GM11168 (cell line): ENCODE measurements at regions not wholly inside any gene's neighbourhood (a gene's known extent, or its start where the extent isn't known, plus 50 kb on each side); places are given as distances from the start of the nearest gene placed in this dataset.
"Not testable (repeated sequence)": the region's sequence is repeated elsewhere in the genome, so short reads cannot be mapped to it uniquely, and the experiment has no call there.

Experiments
- in situ Hi-C: fragments of 300-500 bp; cut with MboI; formaldehyde crosslinking; loops from one replicate; pipeline ENCODE4 v1.12.0; 2022; ENCODE audit warnings: low sequenced_read_pairs; ENCODE audit not compliant: unreplicated experiment

DNA sequence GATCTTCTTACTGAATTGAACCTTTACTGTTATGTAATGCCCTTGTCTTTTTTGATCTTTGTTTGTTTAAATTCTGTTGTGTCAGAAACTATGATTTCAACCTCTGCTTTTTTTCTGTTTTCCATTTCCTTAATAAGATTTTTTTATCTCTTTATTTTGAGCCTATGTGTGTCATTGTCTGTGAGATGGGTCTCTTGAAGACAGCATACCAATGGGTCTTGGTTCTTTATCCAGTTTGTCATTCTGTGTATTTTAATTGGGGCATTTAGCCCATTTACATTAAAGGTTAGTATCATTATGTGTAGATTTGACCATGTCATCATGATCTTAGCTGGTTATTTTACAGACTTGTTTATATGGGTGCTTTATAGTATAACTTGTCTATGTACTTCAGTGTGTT, 1803.3 kb downstream of the SLITRK5 start:
- in situ Hi-C loops, result no loop called here

DNA sequence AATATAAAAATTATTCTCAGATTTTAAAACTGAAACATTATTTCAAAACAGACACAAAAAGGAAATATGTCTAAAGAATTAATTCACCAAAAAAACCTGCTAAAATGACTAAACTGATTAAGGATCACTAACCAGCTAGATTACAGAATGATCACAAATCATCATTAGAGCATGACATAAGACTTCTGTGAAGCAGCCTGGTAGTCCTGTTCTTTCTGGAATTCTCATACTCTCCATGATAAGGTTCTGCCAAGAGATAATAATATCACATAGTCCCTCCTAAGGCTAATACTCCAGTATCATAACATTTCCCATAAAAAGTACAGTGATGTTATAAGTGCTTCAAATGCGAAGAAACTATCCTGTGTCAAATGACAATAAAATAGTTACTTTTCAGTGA, 1814.9 kb downstream of the SLITRK5 start:
- in situ Hi-C loops, result no loop called here

DNA sequence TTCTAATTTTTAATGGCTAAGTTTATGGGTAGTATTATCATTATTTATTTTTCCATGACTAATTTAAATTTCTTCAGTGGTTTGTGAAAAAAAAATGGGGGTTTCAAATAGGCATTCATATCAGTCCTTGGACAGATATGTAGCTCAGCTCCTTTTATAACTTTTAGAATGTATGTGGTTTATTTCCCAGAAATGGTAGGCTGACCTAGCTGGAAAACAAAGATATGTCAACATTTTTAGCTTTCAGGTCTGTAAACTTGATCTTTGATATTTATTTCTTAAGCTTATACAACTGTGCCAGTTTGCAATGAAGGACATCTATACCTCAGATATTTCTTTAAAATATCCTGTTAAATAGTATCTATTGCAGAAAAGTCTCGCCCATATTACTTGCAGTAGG, 1815.5 kb downstream of the SLITRK5 start:
- in situ Hi-C loops, result no loop called here

DNA sequence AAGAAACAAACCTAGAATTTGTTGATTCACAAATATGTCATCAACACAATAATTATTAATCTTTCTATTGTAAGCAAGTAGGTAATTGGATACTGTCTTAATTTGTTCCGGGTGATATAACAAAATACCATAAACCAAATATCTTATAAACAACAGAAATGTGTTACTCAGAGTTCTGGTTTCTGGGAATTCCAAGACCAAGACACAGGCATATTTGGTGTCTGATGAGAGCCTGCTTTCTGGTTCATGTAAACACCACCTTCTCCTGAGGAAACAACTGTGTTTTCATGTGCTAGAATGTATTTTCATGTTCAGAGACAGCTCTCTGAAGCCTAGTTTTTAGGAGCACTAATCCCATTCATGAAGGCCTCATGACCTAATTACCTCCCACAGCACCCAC, 1819.5 kb downstream of the SLITRK5 start:
- in situ Hi-C loops, result no loop called here

DNA sequence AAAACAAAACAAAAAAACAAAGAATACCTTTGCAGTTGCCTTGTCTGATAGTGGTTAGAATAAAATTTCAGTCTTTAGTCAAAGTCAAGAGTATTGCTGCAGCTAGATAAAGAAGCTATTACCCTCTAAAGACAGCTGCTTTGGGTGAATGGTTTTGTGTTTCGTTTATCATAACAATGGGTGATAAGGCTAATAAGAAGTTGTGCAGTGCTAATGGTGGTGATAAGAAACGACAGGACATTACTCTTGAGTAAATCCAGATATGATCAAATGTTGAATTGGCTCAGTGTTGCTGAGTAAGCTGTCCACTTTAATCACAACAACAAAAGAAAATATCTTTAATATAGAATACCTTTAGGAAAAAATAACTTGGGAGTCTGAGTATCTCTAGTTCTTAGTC, 1825.3 kb downstream of the SLITRK5 start:
- in situ Hi-C loops, result no loop called here

DNA sequence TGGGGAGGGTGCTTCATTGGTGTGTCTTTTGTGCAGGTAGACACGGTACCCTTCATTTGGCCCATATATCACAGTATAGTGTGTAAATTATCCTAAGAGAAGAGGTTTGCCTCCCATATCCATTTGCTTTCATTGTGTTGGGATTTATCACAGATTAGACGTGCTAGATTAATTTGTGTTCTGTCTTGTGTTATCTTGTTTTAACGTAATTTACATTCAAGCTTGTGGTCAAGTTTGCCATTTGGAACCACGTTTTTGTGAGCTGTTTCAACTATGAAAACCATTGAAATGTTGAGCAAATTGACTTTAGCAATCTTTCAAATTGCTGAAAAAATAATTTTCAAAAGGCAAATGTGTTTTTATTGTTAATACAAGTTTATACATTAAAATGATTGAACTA, 1826.5 kb downstream of the SLITRK5 start:
- in situ Hi-C loops, result no loop called here

DNA sequence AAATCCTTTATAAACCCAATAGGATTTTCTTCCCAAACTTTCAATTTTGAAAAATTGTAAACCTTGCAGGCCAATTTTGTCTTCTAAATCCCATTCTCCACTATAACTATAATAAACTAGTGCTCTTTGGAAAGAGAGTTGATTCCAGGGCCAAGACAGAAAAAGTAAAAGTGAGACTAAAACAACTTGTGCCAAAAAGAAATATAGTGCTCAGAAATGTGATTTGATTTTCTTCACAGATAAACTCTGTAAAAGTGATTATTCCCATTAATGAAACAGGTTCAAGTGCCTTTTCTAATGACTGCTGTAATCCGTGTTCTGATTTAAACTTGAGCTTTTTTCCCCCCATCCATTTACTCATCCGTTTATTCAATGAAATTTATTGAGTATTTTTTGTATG, 1831.1 kb downstream of the SLITRK5 start:
- in situ Hi-C loops, result no loop called here

DNA sequence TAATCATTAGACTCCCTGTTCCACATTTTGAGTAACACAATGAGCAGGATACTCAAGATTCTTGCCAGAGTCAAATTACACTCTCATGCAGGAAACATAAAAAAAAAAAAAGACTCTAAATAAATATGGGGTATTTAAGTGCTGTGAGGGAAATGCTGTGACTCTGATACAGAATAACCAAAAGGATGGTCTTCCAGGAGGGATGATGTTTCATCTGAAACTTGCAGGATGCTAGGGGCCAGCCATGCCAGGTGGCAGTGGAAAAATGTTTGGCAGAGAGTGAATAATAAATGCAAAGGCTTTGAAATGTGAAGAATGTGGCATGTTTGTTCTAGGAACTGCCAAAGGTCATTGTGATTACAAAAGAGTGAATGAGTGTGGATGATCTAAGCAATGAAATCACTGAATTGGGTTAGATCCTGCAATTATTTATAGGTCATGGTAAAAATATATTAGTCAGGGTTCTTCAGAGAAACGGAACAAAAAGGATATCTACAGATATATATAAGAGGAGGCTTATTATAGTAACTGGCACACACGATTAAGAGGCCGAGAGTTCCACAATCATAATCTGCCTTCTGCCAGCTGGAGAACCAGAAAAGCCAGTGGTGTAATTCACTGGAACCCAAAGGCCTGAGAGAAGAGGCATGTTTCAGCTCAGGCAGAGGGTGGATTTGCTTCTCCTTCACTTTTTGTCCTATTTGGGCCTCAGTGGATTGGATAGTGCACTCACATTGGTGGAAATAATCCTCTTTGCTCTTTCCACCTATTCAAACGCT, 1832.8 kb upstream of the MIR17HG start:
- in situ Hi-C loops, result no loop called here

DNA sequence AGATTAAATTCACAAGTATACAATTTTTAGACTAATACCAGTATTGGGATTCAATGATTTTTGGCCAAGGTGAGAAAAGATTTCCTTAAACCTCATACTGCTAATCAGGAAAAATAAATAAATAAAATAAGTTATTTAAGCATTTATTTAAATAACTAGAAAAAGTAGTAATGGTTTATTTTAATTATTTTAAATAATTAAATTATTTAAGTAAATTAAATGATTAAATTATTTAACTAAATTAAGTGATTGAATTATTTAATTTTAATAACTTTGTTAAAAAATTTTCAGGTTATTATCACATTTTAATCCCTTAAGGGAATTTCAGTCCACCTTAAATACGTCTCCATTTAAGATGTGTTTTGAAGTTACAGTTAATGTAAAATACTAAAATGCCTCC, 1831.5 kb upstream of the MIR17HG start:
- in situ Hi-C loops, result no loop called here

DNA sequence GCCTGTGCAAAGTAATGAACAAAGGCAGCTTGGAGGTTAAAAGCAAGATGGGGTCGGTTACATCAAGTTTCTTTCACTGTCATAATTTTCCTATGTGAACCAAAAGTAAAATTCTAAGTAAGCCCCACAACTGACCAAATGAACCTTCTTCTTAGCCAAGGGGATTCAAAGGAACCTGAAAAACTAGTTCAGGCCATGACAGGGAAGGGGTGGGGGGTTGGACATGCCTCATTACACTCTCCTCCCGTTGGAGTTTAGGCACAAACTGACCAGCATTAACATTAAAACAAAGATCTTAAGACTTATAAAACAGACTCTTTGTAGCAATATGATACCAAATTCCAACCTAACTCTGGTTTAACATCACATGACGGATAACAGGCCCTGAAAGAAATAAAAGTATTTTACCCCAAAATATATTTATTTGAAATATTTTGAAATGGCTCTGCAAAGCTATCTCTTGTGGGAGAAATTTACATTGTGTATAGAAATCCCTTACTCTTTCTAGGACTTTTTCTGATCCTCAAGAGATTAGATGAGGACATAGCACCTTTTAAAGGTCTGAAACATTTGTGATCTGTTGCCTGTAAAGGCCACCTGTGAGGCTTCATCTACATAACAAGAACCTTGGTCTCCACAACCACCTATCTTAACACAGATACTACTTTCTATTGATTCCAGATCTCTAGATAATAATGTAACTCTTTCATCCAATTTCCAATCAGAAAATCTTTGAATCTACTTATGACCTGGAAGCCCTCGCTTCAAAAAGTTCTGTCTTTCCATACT, 1829.0 kb upstream of the MIR17HG start:
- in situ Hi-C loops, result no loop called here

DNA sequence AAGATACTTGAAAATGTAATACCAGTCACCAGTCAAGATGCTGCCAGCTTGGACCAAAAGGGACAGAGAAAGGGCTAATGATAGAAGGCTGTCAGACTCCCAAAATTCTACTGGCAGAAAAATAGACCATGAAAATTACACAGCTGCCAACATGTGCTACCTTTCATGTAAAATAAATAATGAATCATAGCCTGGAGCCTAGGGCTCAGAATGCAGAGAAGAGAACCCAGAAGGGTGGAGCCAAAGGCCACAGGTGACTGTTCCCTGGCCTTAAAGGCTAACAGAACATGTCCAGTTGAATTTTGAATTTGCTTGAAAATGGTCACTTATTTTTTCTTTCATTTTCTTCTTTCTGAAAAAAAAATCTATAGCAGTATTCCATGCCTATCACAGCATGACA, 1827.0 kb upstream of the MIR17HG start:
- in situ Hi-C loops, result no loop called here

DNA sequence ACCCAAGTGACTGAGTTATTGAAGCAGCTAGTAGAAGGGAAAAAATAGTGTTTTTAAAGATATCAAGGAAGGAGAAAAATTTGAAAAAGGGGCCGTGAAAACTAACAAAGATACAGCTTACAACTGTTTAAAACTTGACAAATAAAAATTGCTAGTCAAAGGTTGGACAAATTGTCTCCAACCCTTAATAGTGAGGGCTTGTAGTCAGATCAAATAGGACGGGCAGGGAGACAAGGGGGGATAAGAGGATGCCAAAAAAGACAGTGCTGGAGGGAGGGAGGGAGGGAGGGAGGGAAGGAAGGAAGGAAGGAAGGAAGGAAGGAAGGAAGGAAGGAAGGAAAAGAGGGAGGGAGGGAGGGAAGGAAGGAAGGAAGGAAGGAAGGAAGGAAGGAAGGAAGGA, 1825.8 kb upstream of the MIR17HG start:
- in situ Hi-C loops, result not testable (repeated sequence)

DNA sequence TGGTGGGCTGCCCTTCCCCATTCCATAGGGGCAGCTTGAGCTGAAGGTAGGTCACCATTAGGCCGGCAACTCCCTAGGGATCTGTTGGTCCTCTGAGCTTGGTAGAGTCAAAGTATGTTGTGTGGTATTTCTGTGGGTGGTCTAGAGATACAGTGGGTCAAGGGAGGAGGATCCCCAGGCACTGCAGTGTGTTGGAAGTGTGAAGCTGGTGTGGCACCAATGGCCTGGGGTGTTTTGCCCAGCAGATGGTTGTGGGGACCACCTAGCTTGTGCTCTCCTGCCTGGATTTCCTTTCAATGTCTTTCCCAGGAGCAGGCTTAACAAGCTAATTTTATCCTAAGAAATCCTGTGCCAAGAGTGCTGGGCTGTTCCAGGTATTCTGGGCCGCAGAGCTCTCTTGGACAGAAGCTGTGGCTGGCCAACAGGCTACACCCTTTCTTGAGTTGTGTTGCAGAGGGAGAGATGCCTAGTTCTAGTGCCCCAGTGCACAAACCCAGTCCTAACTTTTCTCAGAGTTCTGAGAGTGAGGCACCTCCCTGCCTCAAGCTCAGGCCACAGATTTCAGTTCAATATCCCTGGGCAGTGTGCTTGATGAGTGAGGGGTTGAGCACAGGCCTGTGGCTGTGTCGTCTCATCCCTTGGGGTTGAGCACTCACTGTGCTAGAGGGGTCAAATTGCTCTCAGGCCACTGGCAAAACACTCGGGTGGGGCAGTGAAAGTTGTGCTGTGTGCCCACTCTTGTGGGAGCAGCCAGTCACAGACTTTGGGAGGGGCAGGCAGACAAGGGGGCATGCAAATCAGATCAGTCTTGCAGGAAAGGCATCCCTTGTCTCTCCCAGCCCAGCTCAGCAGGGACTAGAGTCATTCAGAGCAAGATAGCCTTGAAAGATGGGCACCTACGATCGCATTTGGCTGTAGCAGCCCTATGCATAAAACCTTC, 1806.1 kb upstream of the MIR17HG start:
- in situ Hi-C loops, result no loop called here

DNA sequence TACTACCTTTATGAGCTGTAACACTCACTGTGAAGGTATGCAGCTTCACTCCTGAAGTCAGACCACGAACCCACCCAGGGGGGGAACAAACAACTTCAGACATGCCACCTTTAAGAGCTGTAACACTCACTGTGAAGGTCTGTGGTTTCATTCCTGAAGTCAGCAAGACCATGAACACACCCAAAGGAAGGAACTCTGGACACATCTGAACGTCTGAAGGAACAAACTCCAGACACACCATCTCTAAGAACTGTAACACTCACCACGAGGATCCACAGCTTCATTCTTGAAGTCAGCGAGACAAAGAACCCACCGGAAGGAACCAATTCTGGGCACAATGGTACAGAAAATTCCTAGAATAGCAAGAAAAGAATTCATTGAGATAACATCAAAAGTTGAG, 1796.5 kb upstream of the MIR17HG start:
- in situ Hi-C loops, result no loop called here

DNA sequence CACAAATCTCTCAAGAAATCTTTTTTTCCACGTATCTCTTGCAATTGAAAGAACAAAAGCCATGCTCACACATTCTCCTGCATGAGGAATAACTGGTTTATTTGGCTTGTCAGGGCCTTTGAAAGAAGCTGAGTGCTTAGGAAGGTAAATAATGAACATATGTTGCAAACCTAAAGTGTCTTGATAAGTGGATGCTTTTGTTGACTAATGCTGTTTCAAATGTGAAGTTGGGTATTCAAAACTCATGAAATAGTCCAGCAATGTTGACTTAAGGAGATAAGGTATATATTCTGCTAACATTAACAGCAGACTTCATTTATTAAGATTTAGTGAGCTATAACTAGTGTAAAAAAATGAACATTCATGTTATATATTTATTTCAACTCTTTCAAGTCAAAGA, 1792.7 kb upstream of the MIR17HG start:
- in situ Hi-C loops, result no loop called here

DNA sequence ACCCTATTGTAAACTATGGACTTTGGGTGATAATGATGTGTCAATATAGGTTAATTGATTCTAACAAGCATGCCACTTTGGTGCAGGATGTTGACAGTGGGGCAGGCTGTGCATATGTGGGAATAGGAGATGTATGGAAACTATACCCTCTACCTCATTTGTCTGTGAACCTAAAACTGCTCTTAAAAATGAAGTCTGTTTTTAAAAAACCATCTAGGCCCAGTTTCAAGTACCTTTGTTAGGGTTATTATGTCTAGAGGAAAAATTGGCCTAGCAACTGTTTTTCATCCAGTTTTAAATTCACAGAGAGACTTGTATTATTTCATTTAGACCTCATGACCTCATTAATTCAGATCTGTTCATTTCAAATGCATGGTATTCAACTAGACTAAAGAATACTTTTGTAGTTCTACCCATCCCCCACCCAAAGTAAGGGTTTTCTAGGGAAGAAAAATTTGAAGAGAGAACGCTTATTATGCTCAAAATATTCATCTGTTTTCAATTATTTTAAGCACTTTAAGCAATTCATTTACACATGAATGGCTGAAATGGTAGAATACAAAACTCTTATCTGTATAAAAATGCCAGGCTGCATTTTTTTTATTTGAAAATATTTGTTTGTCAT, 1781.9 kb upstream of the MIR17HG start:
- in situ Hi-C loops, result no loop called here

DNA sequence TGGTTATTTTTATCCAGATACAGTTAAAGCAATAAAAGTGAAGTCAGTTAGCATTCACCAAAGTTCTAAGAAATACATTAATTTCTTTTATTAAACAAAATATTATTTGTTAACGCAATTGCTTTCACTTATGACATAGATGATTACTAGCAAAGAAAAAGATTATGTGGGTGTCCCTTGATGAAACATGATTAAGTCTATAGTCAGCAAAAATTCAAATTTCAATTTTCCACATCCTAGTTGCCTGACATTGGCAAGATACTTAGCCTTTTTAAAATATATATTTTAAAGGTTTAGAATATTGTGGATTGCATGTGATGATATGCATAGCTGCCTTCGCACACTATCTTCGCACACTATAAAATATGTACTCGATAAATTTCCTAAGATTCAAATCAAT, 1780.5 kb upstream of the MIR17HG start:
- in situ Hi-C loops, result no loop called here

DNA sequence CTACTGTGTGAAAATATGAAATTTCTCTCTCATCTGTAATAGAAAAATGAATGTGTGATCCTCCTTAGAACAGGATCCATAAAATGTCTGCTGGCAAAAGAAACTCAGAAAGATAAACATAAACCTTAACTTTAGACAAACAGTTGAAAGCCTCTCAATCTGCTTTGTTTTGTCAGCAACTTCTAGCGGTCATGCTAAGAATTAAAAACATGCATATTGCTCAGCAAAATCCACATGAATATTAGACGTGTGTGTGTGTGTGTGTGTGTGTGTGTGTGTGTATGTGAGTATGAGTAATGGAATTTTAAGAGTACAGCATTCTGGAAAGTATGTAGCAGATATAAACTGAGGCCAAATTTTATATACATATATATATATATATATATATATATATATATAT, 1779.2 kb upstream of the MIR17HG start:
- in situ Hi-C loops, result no loop called here

DNA sequence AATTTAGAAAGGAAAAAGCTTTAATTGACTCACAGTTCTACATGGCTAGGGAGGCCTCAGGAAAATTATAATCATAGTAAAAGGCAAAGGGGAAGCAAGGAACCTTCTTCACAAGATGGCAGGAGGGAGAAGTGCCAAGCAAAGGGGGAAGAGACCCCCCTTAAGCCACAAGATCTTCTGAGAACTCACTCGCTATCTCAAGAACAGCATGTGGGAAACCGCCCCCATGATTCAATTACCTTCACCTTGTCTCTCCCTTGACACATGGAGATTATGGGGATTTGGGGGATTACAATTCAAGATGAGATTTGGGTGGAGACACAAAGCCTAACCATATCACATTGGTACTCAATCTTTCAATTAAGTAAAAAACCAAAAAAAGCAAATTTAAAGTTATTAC, 1778.7 kb upstream of the MIR17HG start:
- in situ Hi-C loops, result no loop called here

DNA sequence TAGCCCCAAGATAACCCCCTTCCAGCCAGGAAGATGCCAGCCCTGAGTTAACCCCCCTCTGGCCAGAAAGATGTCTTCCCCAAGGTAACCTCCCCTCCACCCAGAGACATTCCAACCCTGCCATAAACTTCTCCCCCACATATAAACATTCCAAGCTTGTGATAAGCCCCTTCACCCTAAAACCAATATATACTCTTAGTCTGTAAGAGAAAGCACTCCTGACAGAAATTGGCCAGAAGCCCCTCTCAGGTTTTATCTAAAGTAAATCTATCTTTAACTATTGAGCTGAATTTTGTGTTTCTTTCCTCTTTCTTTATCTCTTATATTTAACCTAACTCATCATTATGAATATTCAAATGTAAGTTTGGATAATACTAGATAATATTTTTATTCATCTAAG, 1775.8 kb upstream of the MIR17HG start:
- in situ Hi-C loops, result no loop called here
